Endothelial cell (in vitro differentiated cells): ENCODE measurements at regions not wholly inside any gene's neighbourhood (a gene's known extent, or its start where the extent isn't known, plus 50 kb on each side); places are given as distances from the start of the nearest gene placed in this dataset.

Experiments used
- DNase-seq: peaks from one replicate; pipeline ENCODE4 v3.0.0; 2021; ENCODE audit warnings: low spot score
- H3K27ac Mint-ChIP-seq: one replicate; pipeline ENCODE4 v1.8.0; 2021; ENCODE audit warnings: mixed read lengths, inconsistent platforms; ENCODE audit not compliant: unreplicated experiment
- H3K27me3 Mint-ChIP-seq: one replicate; pipeline ENCODE4 v1.8.0; 2021; ENCODE audit warnings: mild to moderate bottlenecking, moderate library complexity, mixed read lengths, inconsistent platforms; ENCODE audit not compliant: unreplicated experiment
- H3K36me3 Mint-ChIP-seq: one replicate; pipeline ENCODE4 v1.8.0; 2021; ENCODE audit warnings: mild to moderate bottlenecking, low read depth, mixed read lengths, inconsistent platforms; ENCODE audit not compliant: unreplicated experiment
- H3K4me1 Mint-ChIP-seq: one replicate; pipeline ENCODE4 v1.8.0; 2021; ENCODE audit warnings: mild to moderate bottlenecking, mixed read lengths, inconsistent platforms; ENCODE audit not compliant: unreplicated experiment
- H3K4me3 Mint-ChIP-seq: one replicate; pipeline ENCODE4 v1.8.0; 2021; ENCODE audit warnings: mild to moderate bottlenecking, mixed read lengths, inconsistent platforms; ENCODE audit not compliant: unreplicated experiment
- H3K9me3 Mint-ChIP-seq: one replicate; pipeline ENCODE4 v1.8.0; 2021; ENCODE audit warnings: mixed read lengths, inconsistent platforms; ENCODE audit not compliant: unreplicated experiment
- TF ChIP-seq, protein P1 (sequence below): fragments of 200-600 bp; sonication (generic); IDR thresholded peaks from one replicate; pipeline ENCODE4 v1.5.0; 2021; ENCODE audit warnings: antibody characterized with exemption; ENCODE audit not compliant: unreplicated experiment

DNA sequence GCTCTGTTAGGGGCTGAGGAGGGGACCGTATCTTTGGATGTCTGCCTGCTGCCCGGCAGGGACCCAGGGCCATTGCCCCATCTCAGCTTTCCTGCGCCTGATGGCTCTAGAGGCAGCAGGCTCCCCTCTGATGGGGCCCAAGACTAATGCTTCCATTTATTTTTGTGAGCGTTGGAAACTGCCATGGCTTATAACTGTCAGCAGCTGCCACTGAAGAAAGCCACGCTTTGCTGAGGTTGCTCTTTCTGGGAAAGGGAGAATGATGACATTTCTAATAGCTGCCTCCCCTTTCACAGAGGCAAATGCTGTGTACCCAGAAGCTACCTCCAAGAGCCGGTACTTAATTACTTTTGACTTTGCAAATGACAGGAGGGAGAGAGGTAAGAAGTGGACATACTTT lies 103.8 kb downstream of the HAPSTR1 start:
- H3K36me3 Mint-ChIP-seq: no peaks in the 10 kb centered on the region
- no peaks in the 10 kb centered on the region for H3K9me3 Mint-ChIP-seq
- no peak for DNase-seq
- no peaks in the 10 kb centered on the region for H3K27me3 Mint-ChIP-seq
- no peak overlapping the region for H3K4me3 Mint-ChIP-seq
- H3K4me1 Mint-ChIP-seq: no peaks in the 10 kb centered on the region
- TF ChIP-seq, protein P1, sequence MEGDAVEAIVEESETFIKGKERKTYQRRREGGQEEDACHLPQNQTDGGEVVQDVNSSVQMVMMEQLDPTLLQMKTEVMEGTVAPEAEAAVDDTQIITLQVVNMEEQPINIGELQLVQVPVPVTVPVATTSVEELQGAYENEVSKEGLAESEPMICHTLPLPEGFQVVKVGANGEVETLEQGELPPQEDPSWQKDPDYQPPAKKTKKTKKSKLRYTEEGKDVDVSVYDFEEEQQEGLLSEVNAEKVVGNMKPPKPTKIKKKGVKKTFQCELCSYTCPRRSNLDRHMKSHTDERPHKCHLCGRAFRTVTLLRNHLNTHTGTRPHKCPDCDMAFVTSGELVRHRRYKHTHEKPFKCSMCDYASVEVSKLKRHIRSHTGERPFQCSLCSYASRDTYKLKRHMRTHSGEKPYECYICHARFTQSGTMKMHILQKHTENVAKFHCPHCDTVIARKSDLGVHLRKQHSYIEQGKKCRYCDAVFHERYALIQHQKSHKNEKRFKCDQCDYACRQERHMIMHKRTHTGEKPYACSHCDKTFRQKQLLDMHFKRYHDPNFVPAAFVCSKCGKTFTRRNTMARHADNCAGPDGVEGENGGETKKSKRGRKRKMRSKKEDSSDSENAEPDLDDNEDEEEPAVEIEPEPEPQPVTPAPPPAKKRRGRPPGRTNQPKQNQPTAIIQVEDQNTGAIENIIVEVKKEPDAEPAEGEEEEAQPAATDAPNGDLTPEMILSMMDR: no peak
- H3K27ac Mint-ChIP-seq: no peak overlapping the region

DNA sequence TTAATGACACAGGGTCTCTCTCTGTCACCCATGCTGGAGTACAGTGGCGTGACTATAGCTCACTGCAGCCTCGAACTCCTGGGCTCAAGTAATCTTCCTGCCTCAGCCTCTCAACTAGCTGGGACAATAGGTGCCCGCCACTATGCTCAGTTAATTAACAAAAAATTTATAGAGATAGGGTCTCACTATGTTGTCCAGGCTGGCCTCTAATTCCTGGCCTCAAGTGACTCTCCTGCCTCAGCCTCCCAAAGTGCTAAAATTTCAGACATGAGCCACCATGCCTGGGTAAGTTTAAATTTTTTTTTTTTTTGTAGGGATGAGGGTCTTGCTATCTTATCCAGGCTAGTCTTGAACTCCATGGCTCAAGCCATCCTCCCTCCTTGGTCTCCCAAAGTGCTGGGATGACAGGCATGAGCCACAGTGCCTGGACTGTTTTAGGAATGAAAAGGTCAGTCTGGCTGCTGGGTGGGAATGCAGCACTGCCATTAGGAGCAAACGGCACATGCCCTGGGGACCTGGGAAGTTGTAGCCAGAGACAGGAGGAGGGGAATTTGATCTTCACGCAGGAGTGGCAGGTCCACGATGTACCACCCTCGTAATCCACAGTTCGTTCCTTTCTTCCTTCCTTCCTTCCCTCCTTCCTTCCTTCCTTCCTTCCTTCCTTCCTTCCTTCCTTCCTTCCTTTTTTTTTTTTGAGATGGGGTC lies 106.7 kb downstream of the HAPSTR1 start:
- Mint-ChIP-seq H3K27me3 (no peaks in the 10 kb centered on the region), H3K27ac (no peak overlapping the region), H3K4me3 (no peak overlapping the region), H3K36me3 (no peaks in the 10 kb centered on the region), H3K4me1 (no peaks in the 10 kb centered on the region), H3K9me3 (no peaks in the 10 kb centered on the region)
- TF ChIP-seq, protein P1: no peak
- DNase-seq: no peak

DNA sequence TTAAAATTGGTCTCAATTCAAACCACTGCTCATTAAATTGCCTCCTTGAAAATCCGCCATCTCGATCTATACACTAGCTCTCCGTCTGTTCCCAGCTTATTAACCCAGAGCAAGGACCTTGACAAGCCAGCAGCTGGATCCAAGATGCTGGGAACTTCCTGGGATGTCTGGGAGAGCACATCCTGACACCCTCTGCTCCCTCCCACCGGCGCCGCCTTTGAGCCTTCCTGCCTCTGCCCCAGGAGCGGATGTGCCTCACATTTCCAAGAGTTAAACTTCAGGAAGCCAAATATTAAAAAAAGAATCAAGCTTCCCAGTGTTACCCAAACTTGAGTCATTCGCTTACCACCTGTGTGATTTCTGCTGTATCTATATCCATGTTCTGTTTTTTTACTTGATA lies 107.9 kb downstream of the HAPSTR1 start:
- Mint-ChIP-seq H3K36me3 (no peaks in the 10 kb centered on the region), H3K4me3 (no peak overlapping the region), H3K27ac (no peak overlapping the region), H3K27me3 (no peaks in the 10 kb centered on the region), H3K9me3 (no peaks in the 10 kb centered on the region), H3K4me1 (no peaks in the 10 kb centered on the region)
- TF ChIP-seq, protein P1: no peak
- no peak for DNase-seq

DNA sequence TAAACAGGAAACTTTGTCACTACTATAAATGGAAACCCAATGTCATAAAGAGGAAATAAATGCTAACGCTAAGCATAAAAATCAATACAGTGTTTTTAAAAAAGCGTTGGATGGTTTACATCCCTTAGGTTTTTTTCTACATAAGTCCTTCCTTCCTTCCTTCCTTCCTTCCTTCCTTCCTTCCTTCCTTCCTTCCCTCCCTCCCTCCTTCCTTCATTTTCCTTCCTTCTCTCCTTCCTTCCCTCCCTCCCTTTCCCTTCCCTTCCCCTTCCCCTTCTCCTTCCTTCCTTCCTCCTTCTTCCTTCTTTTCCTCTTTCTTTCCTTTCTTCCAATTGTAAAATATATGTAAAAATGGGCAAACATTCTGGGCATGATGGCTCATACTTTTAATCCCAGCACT lies 108.3 kb downstream of the HAPSTR1 start:
- Mint-ChIP-seq H3K36me3 (no peaks in the 10 kb centered on the region), H3K9me3 (no peaks in the 10 kb centered on the region), H3K4me3 (no peak overlapping the region), H3K27ac (no peak overlapping the region), H3K27me3 (no peaks in the 10 kb centered on the region), H3K4me1 (no peaks in the 10 kb centered on the region)
- no peak for DNase-seq
- TF ChIP-seq, protein P1: no peak

DNA sequence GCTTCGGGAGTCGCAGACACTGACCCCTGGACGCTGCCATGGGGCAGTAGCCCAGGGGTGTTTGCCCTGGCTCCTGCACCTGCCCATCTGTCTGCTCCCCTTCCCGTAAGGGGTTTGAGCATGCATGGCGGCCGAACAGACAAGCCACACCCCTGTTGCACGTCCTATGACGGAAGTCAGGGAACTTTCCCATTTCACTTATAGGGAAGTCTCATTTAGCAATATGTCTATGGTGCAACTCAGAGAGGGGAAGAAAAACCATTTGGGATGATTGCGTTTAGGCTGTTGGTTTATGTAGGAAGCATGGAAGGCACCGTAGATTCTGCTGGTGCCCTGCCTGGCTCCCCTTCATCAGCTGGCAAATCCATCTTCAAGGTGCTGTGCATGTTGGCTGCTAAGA lies 112.5 kb downstream of the HAPSTR1 start:
- no peak for DNase-seq
- no peaks in the 10 kb centered on the region for H3K9me3 Mint-ChIP-seq
- no peaks in the 10 kb centered on the region for H3K27me3 Mint-ChIP-seq
- no peaks in the 10 kb centered on the region for H3K4me1 Mint-ChIP-seq
- TF ChIP-seq, protein P1: no peak
- H3K36me3 Mint-ChIP-seq: no peaks in the 10 kb centered on the region
- H3K27ac Mint-ChIP-seq: no peak overlapping the region
- H3K4me3 Mint-ChIP-seq: no peak overlapping the region
